IMR-90 (cell line): ENCODE measurements at regions not wholly inside any gene's neighbourhood (a gene's known extent, or its start where the extent isn't known, plus 50 kb on each side); places are given as distances from the start of the nearest gene placed in this dataset.

Experiments
- BHLHE40 ChIP-seq: fragments of 150-350 bp; IDR thresholded peaks from 2 replicates; pipeline ENCODE4 v1.6.1; 2016; ENCODE audit warnings: mild to moderate bottlenecking, low read depth, low read length
- CTCF ChIP-seq: conservative IDR thresholded peaks from 2 replicates; pipeline ENCODE4 v1.5.1; 2012; ENCODE audit warnings: mild to moderate bottlenecking, low read depth, low read length, improper control_type of control experiment
- FOS ChIP-seq: fragments of 150-350 bp; IDR thresholded peaks from 2 replicates; pipeline ENCODE4 v1.6.1; 2016; ENCODE audit warnings: low read depth, low read length
- POLR2A ChIP-seq: IDR thresholded peaks from 2 replicates; pipeline ENCODE4 v1.6.1; 2012; ENCODE audit warnings: mild to moderate bottlenecking, low read depth, low read length
- RAD21 ChIP-seq: IDR thresholded peaks from 2 replicates; pipeline ENCODE4 v1.6.1; 2012; ENCODE audit warnings: low read length, improper control_type of control experiment
- RFX5 ChIP-seq: IDR thresholded peaks from 2 replicates; pipeline ENCODE4 v1.8.0; 2012; ENCODE audit warnings: low read depth, mild to moderate bottlenecking, low read length, moderate library complexity
- USF2 ChIP-seq: fragments of 150-350 bp; IDR thresholded peaks from 2 replicates; pipeline ENCODE4 v1.6.1; 2017; ENCODE audit warnings: mild to moderate bottlenecking, antibody characterized with exemption, low read length, low read depth

- TF ChIP-seq CTCF (no peak), USF2 (no peak), POLR2A (no peak), RFX5 (no peak), BHLHE40 (no peak), RAD21 (no peak), FOS (no peak)
Observed at GRCh38 chr9:90285946-90286345, 356.7 kb downstream of the DIRAS2 start.
